NT2/D1 (cell line): ENCODE measurements at regions not wholly inside any gene's neighbourhood (a gene's known extent, or its start where the extent isn't known, plus 50 kb on each side); places are given as distances from the start of the nearest gene placed in this dataset.

Experiments used
- YY1 ChIP-seq: IDR thresholded peaks from 2 replicates; pipeline ENCODE4 v1.6.1; 2011; ENCODE audit not compliant: insufficient read length, insufficient read depth
- ZNF274 ChIP-seq: IDR thresholded peaks from 2 replicates; pipeline ENCODE4 v1.6.1; 2011; ENCODE audit warnings: mild to moderate bottlenecking, low read depth, low read length

GRCh38 chr14:44204061-44204835 lies 302.8 kb downstream of the FSCB start:
- TF ChIP-seq ZNF274 = no peak
- TF ChIP-seq YY1 = no peak
